GM21381 (cell line): ENCODE measurements at regions not wholly inside any gene's neighbourhood (a gene's known extent, or its start where the extent isn't known, plus 50 kb on each side); places are given as distances from the start of the nearest gene placed in this dataset.
"Not testable (repeated sequence)": the region's sequence is repeated elsewhere in the genome, so short reads cannot be mapped to it uniquely, and the experiment has no call there.

Experiments used
- ATAC-seq: cut with Tn5 transposase; IDR thresholded peaks from one replicate; pipeline ENCODE4 v1.9.1; 2021; ENCODE audit warnings: mild to moderate bottlenecking, moderate library complexity; ENCODE audit not compliant: unreplicated experiment

- ATAC-seq: no peak
Observed at GRCh38 chr12:20017802-20018201, 350.5 kb upstream of the PDE3A start.

GRCh38 chr12:20018406-20018805, 349.9 kb upstream of the PDE3A start:
- no peak for ATAC-seq

- ATAC-seq: no peak
Observed at GRCh38 chr12:20024194-20024593, 344.1 kb upstream of the PDE3A start.

GRCh38 chr12:20028033-20028432, 340.3 kb upstream of the PDE3A start:
- ATAC-seq: no peak

GRCh38 chr12:20030826-20031225, 337.5 kb upstream of the PDE3A start:
- no peak for ATAC-seq

GRCh38 chr12:20039562-20039961, 328.8 kb upstream of the PDE3A start:
- ATAC-seq: no peak

- ATAC-seq: no peak
Observed at GRCh38 chr12:20040184-20040583, 328.2 kb upstream of the PDE3A start.

- ATAC-seq: no peak
Observed at GRCh38 chr12:20040831-20041230, 327.5 kb upstream of the PDE3A start.

- ATAC-seq: no peak
Observed at GRCh38 chr12:20044351-20044750, 324.0 kb upstream of the PDE3A start.

- no peak for ATAC-seq
Observed at GRCh38 chr12:20044846-20045245, 323.5 kb upstream of the PDE3A start.

GRCh38 chr12:20047901-20048300, 320.4 kb upstream of the PDE3A start:
- ATAC-seq: no peak

- no peak for ATAC-seq
Observed at GRCh38 chr12:20050221-20050620, 318.1 kb upstream of the PDE3A start.

- no peak for ATAC-seq
Observed at GRCh38 chr12:20053782-20054181, 314.6 kb upstream of the PDE3A start.

GRCh38 chr12:20055856-20056255, 312.5 kb upstream of the PDE3A start:
- no peak for ATAC-seq

- ATAC-seq: no peak
Observed at GRCh38 chr12:20057398-20057797, 310.9 kb upstream of the PDE3A start.

GRCh38 chr12:20063116-20063515, 305.2 kb upstream of the PDE3A start:
- no peak for ATAC-seq

GRCh38 chr12:20077618-20078017, 290.7 kb upstream of the PDE3A start:
- no peak for ATAC-seq

- ATAC-seq: no peak
Observed at GRCh38 chr12:20089077-20089476, 279.3 kb upstream of the PDE3A start.

GRCh38 chr12:20093190-20093810, 275.0 kb upstream of the PDE3A start:
- not testable (repeated sequence) for ATAC-seq

GRCh38 chr12:20096430-20096829, 271.9 kb upstream of the PDE3A start:
- ATAC-seq: no peak

- no peak for ATAC-seq
Observed at GRCh38 chr12:20097626-20098025, 270.7 kb upstream of the PDE3A start.

GRCh38 chr12:20099395-20100183, 268.7 kb upstream of the PDE3A start:
- ATAC-seq: no peak

GRCh38 chr12:20101046-20101445, 267.3 kb upstream of the PDE3A start:
- ATAC-seq: no peak
